DMS 273 treated with DMSO at 0.1 percent for 48 hours (cell line): ENCODE measurements at regions not wholly inside any gene's neighbourhood (a gene's known extent, or its start where the extent isn't known, plus 50 kb on each side); places are given as distances from the start of the nearest gene placed in this dataset.
A peak's percentile ranks its signal among the peaks of the same experiment; 100 is the strongest.

ENCODE experiments used
- DNase-seq: peaks from one replicate; lab custom pipeline; 2025; lab: John Stamatoyannopoulos, UW

DNA sequence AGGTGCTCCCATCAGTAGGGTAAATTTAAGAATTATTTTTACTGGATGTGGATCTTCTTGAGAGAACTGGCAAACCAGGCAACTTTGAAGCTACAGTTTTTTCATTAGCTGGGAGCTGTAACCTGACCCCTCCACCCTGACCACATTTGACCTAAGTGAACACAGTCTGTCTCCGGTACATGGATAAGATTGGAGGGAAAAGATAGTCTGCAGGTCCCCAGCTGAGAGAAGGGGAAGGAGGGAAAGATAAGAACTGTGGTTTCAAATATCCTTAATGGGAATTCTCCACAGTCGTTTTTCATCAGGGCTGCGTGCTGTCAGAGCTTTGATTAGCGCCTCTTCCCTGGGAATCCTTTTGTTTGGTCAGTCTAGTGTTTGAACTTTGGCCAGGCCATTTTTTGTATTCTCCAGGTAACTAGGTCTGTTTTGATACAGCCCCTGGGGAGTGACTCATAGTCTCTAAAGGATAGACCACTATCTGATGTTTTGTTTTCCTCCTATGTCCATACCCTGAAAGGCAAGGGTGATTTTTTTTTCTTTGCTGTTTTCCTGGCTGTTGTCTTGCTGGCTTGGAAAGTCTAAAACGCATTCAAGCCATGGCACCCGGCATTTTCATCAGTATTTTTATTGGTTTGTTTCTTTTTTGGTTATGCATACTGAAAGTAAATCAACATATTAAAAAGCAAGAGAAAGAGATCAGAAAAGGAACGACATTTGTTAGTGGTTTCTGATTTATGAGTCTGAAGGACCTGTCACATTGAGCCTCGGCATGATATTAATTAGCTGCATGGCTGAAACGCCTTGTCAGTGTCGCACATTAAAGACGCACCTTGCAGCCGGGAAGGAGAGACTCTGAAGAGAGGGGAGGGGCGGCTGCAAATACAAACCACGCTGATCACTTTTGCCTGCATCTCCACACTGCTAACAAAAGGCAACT is 183.4 kb upstream of the FN1 start:
- peak; percentile 94 for DNase-seq

GRCh38 chr2:215618145-215618544 is 182.3 kb upstream of the FN1 start:
- no peak for DNase-seq

DNA sequence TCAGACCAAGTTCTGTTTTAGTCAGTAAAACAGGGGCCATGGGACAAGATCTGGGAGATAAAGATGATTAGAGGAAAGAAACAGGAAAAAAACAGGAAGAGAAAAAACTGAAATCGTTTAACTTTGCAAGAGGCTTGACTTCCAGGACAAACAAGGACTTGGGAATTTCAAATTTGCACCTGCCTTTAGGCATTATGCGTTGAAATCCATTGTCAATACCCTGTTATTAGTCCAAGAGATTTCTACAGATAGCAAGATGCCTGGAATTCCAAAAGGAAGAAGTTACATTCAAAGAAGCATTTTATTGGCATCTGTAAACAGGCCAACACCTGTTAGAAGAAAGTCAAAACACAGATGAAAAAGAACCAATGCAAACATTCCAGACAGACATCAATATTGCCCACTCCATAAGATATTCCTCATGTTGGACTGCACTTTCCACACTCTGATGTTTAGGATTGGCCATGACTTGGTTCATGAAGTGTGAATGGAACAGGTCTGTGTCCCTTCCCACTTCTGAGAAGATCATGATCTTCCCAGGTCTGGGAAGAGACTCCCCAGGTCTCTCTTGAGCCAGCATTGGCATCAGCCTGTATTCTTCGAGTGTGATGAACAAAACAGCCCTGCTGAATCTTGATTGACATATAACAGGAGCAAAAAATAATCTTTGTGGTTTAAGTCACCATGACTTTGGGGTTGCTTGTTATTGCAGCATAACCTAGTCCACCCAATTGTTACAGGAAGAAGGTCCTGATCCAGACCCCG is 181.4 kb upstream of the FN1 start:
- no peak for DNase-seq

DNA sequence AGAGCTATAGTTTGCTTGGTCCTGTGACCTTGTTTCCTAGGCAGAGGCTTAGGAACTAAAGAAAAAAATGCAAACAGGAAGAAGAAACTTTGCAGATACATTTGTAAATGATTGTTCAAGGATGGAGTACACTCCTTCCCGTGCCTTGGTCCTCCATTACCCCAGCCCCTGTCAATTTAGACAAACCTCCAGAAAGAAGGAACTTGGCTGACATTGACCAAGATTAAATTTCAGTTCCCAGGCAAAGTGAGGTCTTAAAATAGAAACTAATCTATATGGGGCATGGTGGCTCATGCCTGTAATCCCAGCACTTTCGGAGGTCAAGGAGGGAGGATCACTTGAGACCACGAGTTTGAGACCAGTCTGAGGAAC is 179.9 kb upstream of the FN1 start:
- DNase-seq, result no peak

DNA sequence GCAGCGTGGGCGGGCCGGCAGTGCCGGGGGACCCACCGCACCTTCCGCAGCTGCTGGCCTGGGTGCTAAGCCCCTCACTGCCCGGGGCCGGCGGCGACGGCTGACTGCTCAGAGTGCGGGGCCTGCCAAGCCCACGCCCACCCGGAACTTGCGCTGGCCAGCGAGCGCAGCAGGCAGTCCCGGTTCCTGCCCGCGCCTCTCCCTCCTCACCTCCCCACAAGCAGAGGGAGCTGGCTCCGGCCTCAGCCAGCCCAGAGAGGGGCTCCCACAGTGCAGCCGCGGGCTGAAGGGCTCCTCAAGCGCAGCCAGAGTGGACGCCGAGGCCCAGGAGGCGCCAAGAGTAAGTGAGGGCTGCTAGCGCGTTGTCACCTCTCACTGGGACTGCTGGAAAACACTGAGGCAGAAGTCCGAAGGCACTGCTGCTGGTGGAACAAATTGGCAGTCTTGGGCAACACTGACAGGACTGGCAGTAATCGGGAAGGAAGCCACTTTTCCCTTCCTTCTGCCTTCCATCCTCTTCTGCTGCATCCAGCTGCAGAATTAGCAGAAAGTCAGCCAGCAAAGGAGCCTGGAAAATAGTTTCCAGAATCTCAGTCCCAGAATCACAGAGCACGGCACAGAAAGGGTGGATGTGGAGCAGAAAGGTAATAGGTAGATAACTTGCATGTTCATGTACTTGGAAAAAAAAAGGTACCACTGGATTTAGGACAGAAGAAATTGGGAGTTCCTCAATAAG is 179.4 kb upstream of the FN1 start:
- no peak for DNase-seq

DNA sequence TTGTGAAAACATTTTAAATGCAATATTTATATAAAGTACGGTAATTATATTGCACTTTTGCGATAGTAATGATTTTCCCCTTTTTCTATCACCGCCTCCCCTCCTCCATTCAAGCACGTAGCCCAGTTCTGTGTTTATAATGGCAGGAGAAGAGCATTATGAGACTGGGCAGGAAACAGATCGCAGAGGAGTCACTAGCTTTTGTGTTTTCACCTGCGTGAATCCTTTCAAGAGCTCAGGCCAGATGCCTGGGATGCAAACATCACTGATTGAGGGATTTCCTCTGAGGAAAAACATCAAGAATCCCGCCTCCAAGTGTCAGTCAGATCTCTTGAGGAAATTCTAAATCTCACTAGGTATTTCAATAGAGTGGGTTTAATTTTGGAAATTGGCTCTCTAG is 178.4 kb upstream of the FN1 start:
- no peak for DNase-seq

DNA sequence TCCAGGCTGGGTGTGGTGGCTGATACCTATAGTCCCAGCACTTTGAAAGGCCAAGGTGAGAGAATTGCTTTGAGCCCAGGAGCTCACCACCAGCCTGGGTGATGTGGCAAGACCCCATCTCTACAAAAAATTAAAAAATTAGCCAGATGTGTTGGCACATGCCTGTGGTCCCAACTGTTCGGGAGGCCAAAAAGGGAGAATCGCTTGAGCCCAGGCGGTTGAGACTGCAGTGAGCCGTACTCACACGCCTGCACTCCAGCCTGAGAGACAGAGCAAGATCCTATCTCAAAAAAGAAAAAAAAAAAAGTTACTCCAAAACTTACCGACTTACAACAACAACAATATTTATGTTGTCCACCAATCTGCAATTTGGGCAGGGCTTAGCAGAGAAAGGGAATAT is 178.0 kb upstream of the FN1 start:
- DNase-seq, result no peak

- DNase-seq, result no peak
Measured at GRCh38 chr2:215613280-215613679, 177.4 kb upstream of the FN1 start.

GRCh38 chr2:215612786-215613185 is 176.9 kb upstream of the FN1 start:
- no peak for DNase-seq

GRCh38 chr2:215611609-215612386 is 175.9 kb upstream of the FN1 start:
- DNase-seq, result no peak

- no peak for DNase-seq
Measured at GRCh38 chr2:215609089-215610032, 173.5 kb upstream of the FN1 start.

DNA sequence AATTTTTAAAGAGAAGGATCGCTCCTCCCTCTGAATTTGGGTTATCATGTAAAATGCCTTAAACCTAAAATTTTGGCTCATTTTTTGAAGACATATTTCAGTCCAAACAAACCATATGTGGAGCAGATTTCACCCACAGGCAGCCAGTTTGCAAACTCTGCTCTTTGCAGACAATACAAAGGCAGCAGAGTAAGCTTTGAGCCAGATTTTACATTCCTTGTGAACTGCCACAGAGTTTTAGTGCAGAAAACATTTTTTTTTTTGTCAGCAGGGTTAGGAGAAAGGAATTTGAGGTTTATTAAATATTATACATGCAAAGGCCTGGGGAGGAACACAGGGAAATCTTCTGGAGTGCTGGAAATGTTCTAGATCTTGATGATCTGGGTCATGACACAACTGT is 171.9 kb upstream of the FN1 start:
- no peak for DNase-seq

DNA sequence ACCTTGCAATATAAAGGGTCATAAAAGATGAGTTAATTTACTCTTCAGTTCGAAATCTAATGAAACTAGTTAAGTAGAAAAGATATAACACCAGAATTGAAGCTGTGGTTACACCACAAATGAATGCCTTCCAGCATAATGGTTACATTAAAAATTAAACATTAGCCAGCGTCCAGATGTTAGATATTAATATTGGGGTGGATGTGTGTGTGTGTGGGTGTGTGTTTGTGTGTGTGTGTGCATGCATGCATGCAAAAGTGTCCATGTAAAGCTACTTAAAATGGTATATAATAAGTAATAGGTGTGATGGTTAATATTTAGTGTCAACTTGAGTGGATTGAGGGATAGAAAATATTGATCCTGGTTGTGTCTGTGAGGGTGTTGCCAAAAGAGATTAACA is 170.4 kb upstream of the FN1 start:
- DNase-seq, result no peak

GRCh38 chr2:215605214-215605613 is 169.3 kb upstream of the FN1 start:
- no peak for DNase-seq

DNA sequence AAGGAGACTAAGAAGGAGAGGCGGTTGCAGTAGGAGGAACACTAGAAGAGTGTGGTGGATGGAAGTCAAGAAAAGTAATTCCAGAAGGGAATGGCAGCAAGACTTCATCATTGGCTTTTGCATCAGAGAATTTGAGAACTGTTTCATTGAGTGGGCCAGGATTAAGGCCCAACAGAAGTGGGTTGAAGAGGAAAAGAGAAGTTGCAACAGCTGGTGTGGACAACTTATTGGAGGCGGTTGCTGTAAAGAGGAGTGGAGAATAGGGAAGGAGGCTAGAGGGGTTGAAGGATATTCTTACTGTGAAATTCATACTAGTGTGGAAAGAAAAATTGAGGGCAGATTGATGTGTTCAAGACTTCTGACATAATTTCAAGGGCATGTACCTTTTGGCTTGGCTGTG is 168.7 kb upstream of the FN1 start:
- no peak for DNase-seq

DNA sequence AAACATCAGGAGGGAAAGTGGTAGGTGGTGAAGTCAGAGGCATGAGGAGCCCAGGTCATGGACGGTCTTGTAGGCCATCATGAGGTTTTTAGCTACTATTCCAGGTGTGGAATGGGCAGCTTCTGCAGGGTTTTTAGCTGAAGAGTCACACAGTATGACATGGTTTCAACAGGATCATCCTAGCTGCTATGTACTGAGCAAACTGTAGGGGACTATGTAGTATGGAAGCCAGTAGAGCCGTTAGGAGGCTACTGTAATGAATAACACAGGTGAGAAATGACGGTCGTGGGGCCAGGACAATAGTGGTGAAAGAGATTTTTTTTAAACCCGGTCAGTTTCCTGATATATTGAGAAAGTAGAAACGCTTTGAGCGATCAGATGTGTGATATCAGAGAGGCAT is 167.6 kb upstream of the FN1 start:
- no peak for DNase-seq

- no peak for DNase-seq
Measured at GRCh38 chr2:215602997-215603396, 167.1 kb upstream of the FN1 start.

DNA sequence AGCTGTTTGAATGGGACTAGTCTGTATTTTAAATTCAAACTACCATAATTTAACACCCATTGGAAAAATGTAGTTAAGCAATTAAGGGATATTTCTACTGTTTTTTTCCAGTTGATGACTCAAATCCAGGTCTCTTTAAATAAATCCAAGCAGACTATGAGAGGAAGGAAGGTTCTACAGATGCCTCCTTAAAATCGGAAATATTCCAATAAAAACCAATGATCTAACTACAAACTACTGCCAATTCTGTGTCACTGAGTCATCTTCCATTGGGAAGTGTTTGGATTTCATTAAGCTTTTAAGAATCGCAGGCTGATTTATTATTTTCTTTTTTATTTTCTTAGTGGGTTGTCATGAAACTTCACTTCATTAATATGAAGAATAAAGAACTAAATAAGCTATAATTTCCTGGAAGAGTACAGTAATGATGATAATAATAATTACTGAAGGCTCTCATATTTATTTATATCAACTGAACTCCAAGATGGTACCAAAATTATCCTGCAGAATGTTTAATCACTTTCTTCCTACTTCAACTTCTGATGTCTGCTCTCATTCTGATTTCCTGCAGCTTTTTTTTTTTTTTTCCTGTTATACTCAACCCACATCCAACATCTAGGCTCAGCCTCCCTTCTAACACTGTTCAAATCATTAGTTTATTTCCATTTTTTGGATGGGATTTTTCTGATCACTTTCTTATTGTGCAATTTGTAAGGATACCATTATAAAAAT is 166.3 kb upstream of the FN1 start:
- DNase-seq, result no peak

GRCh38 chr2:215601526-215601925 is 165.7 kb upstream of the FN1 start:
- no peak for DNase-seq

DNA sequence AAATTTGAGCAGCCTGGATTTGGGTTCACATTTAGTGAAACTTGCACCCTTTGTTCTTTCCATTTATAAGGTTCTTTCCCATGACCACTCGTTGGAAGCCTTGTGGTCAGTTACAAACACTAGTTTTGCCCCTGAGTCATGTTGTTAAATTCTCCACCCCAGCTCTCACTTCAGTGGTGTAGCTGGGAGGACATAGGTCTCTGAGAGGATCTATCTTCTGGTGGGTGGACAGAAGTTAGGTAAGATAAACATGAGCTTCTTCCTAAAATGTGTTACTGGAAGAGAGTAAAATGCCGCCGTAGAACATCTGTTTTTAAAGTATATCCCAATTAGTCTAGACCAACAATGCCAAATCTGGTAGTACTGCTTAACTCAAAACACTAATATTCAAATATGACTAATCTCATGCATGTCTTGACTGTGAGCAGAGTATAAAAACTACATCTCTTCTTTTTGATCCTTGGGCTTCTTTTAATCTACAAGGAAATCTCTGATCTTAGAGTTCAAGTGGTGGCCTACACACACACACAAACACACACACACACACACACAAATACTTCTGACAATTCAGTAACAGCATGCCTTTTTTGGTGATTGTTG is 162.6 kb upstream of the FN1 start:
- no peak for DNase-seq
